Prostate gland (tissue), 2 donors: ENCODE measurements at regions not wholly inside any gene's neighbourhood (a gene's known extent, or its start where the extent isn't known, plus 50 kb on each side); places are given as distances from the start of the nearest gene placed in this dataset.

Experiments used
- DNase-seq: peaks from one replicate; pipeline ENCODE4 v3.0.0-alpha.2; 2019; ENCODE audit warnings: low spot score
- H3K27ac ChIP-seq, 2 donors: fragments of 200-600 bp; sonication (generic); 2 replicates each; pipeline ENCODE4 v1.5.1; 2017 to 2019
- H3K27me3 ChIP-seq: fragments of 200-600 bp; sonication (generic); replicated peaks from 2 replicates; pipeline ENCODE4 v1.5.1; 2019; ENCODE audit not compliant: insufficient read depth
- H3K36me3 ChIP-seq, 2 donors: fragments of 200-600 bp; sonication (generic); 1 replicate in 1 of 2; 2 replicates in 1 of 2; pipeline versions ENCODE4 v1.5.1 to v1.8.1; 2017 to 2019
- H3K4me1 ChIP-seq: fragments of 200-600 bp; sonication (generic); replicated peaks from 2 replicates; pipeline ENCODE4 v1.5.1; 2019
- H3K4me3 ChIP-seq, 2 donors: fragments of 200-600 bp; sonication (generic); 2 replicates each; pipeline ENCODE4 v1.5.1; 2017 to 2019
- H3K9me3 ChIP-seq: fragments of 200-600 bp; sonication (generic); 2 replicates; pipeline ENCODE4 v1.5.1; 2017
- POLR2A ChIP-seq: fragments of 450-650 bp; IDR thresholded peaks from one replicate; pipeline ENCODE4 v1.6.1; 2016; ENCODE audit warnings: antibody characterized with exemption, mild to moderate bottlenecking
- POLR2AphosphoS5 ChIP-seq: sonication (generic); formaldehyde crosslinking; IDR thresholded peaks from one replicate; pipeline ENCODE4 v1.6.1; 2017; ENCODE audit warnings: antibody characterized with exemption
- WGBS: methylation state at CpG from one replicate; pipeline ENCODE4 v1.1.5; 2018; 5-methylcytosine and 5-hydroxymethylcytosine counted together
- intact Hi-C: fragments of 100-400 bp; cut with DNase I; formaldehyde crosslinking; loops from one replicate; pipeline ENCODE4 v1.14.2; 2022
- TF ChIP-seq, protein P1 (sequence below), 4 experiments: fragments of 200-600 bp in 2 of 4; fragments of 450-650 bp in 2 of 4; sonication (generic) in 2 of 4; IDR thresholded peaks; 1 replicate in 3 of 4; 2 replicates in 1 of 4; pipeline ENCODE4 v1.5.1; 2016 to 2019; ENCODE audit warnings: antibody characterized with exemption in 4 of 4, mild to moderate bottlenecking in 2 of 4, moderate library complexity in 2 of 4

DNA sequence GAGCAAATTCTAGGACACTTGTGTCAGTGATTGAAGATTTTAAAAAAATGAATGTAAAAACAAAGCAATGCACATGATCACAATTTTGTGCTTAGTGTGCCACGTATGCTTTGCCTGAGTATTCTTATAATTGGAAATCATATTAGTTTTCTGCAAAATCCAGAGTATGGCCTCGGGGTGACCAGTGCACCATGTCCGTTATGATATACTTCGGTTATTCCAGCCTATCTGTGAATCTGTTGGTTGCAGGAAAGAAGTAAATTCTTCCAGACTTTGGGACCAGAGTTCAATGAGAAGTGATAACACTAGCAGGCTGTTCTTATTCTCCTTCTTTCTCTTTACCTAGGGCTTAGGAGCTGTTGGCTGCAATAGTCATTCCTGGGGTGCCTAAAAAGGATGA is 152.0 kb upstream of the TMC3 start:
- 87% methylated on average over 4 of the region's 4 CpGs for WGBS
- Histone ChIP-seq H3K4me3 (no peak overlapping the region), H3K27ac (no peak overlapping the region), H3K36me3 (no peaks in the 10 kb centered on the region), H3K9me3 (no peaks in the 10 kb centered on the region), H3K27me3 (no peaks in the 10 kb centered on the region), H3K4me1 (no peaks in the 10 kb centered on the region)
- no peak for DNase-seq
- no peak for TF ChIP-seq POLR2A
- TF ChIP-seq, protein P1, sequence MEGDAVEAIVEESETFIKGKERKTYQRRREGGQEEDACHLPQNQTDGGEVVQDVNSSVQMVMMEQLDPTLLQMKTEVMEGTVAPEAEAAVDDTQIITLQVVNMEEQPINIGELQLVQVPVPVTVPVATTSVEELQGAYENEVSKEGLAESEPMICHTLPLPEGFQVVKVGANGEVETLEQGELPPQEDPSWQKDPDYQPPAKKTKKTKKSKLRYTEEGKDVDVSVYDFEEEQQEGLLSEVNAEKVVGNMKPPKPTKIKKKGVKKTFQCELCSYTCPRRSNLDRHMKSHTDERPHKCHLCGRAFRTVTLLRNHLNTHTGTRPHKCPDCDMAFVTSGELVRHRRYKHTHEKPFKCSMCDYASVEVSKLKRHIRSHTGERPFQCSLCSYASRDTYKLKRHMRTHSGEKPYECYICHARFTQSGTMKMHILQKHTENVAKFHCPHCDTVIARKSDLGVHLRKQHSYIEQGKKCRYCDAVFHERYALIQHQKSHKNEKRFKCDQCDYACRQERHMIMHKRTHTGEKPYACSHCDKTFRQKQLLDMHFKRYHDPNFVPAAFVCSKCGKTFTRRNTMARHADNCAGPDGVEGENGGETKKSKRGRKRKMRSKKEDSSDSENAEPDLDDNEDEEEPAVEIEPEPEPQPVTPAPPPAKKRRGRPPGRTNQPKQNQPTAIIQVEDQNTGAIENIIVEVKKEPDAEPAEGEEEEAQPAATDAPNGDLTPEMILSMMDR (IDR thresholded peaks at IDR 0.05) = no peak
- intact Hi-C loops = no loop called here

DNA sequence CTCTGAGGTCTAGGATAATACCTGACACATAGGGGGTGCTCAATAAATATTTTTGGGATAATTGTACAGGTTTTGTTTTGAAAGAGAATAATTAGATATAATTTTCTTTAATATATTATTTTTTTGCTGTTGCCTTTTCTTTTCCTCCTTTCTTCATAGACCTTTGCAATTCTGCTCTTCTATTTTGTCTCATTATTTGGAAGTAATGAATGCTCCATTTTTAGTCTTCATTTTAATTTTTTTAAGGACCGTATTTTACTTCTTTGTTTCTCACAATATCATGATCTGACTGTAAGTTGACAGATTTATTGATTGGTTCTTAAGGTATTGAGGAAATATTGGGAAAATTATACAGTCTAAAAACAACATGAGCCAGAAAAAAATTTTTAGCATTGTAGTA is 150.5 kb upstream of the TMC3 start:
- intact Hi-C loops = no loop called here
- Histone ChIP-seq H3K36me3 (no peaks in the 10 kb centered on the region), H3K27me3 (no peaks in the 10 kb centered on the region), H3K27ac (no peak overlapping the region), H3K4me3 (no peak overlapping the region), H3K4me1 (no peaks in the 10 kb centered on the region), H3K9me3 (no peaks in the 10 kb centered on the region)
- TF ChIP-seq POLR2AphosphoS5 (no peak), POLR2A (no peak)
- TF ChIP-seq, protein P1 (IDR thresholded peaks at IDR 0.05) = no peak
- no peak for DNase-seq
- 94% methylated on average over 1 of the region's 1 CpG for WGBS

DNA sequence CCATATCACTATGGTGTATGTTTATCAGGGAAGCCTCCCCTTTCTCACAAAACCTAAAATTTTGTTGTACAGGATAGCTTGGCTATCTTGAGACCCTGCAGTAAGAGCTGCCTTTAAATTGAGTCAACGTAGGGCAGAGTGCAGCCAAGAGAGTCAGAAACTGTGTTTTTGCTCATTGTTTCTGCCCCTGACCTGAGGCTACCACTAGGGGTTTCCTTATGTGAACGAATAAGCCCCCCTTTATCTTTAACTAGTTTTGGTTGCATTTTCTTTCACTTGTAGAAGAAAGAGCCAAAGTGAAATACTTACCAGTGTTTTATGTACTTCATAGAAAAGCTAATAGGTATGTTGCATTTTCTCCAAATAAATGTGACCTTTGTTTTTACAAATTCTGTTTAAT is 149.9 kb upstream of the TMC3 start:
- no peaks in the 10 kb centered on the region for H3K36me3 ChIP-seq
- no peak overlapping the region for H3K27ac ChIP-seq
- TF ChIP-seq POLR2AphosphoS5 = no peak
- TF ChIP-seq POLR2A = no peak
- TF ChIP-seq, protein P1 (IDR thresholded peaks at IDR 0.05) = no peak
- H3K9me3 ChIP-seq = no peaks in the 10 kb centered on the region
- no peak overlapping the region for H3K4me3 ChIP-seq
- H3K4me1 ChIP-seq = no peaks in the 10 kb centered on the region
- DNase-seq = no peak
- 75% methylated on average over 2 of the region's 2 CpGs for WGBS
- H3K27me3 ChIP-seq = no peaks in the 10 kb centered on the region
- intact Hi-C loops = no loop called here

DNA sequence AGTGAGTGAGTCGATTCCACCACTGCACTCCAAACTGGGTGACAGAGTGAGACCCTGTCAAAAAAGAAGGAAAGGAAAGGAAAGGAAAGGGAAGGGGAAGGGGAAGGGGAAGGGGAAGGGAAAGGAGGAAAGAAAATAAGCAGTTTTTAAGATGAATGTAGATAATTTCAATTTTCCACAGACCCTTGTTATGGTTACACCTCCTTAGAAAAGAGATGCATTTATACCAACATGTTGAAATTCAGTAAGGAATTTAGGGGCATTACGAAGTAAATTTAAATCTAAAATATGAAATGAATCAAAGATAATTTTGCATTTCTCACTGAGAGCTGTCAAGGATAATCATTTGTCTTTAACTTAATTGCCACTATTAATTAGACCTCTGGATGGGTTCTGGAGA is 146.5 kb upstream of the TMC3 start:
- 93% methylated on average over 2 of the region's 2 CpGs for WGBS
- H3K9me3 ChIP-seq = no peaks in the 10 kb centered on the region
- intact Hi-C loops = no loop called here
- H3K27ac ChIP-seq = no peak overlapping the region
- DNase-seq = no peak
- H3K4me3 ChIP-seq = no peak overlapping the region
- H3K36me3 ChIP-seq = no peaks in the 10 kb centered on the region
- H3K4me1 ChIP-seq = no peaks in the 10 kb centered on the region
- no peaks in the 10 kb centered on the region for H3K27me3 ChIP-seq
- TF ChIP-seq POLR2A (no peak), POLR2AphosphoS5 (no peak)
- TF ChIP-seq, protein P1 (IDR thresholded peaks at IDR 0.05) = no peak

DNA sequence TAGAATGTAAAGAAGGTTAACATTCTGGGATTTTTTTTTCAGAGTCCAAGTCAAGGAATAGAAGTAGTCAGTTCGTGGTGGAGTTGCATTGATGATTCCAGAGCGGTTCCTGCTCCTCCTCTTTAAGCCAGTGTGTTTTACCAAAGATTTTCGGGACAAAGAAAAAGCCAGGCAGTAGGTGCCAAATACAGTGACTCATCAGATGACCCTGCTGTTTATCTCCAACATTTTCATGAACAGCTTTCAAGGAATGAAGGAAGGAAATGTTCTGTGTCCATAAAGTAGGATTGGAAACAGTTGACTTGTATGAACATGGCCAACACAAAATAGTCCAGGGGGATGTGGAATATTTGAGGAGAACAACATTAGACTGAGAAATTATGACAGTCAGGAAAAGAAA is 142.4 kb upstream of the TMC3 start:
- Histone ChIP-seq H3K36me3 (no peaks in the 10 kb centered on the region), H3K4me3 (no peak overlapping the region), H3K4me1 (no peaks in the 10 kb centered on the region), H3K9me3 (no peaks in the 10 kb centered on the region), H3K27ac (no peak overlapping the region), H3K27me3 (peaks cover 4% of the 10 kb centered on the region)
- TF ChIP-seq POLR2AphosphoS5 = no peak
- TF ChIP-seq, protein P1 (IDR thresholded peaks at IDR 0.05) = no peak
- TF ChIP-seq POLR2A = no peak
- intact Hi-C loops = no loop called here
- DNase-seq = no peak
- 52% methylated on average over 3 of the region's 3 CpGs for WGBS
